SK-N-SH (cell line): ENCODE measurements at regions not wholly inside any gene's neighbourhood (a gene's known extent, or its start where the extent isn't known, plus 50 kb on each side); places are given as distances from the start of the nearest gene placed in this dataset.

ENCODE experiments used
- CTCF ChIA-PET: fragments of 300-600, 350-600 bp; formaldehyde crosslinking; extraction: SDS; loops from one replicate; lab custom pipeline; 2021; lab: Yijun Ruan, JAX
- POLR2A ChIA-PET: fragments of 350-600 bp; sonication (Branson Sonifier 250); formaldehyde crosslinking; extraction: SDS; loops from one replicate; lab custom pipeline; 2020; ENCODE audit warnings: antibody characterized with exemption, inconsistent platforms; lab: Yijun Ruan, JAX
- DNase-seq: peaks from one replicate; pipeline ENCODE4 v3.0.0; 2012
- H2AFZ ChIP-seq: fragments of 200-600 bp; sonication (generic); 2 replicates; pipeline ENCODE4 v1.8.1; 2016; ENCODE audit warnings: antibody characterized with exemption, mild to moderate bottlenecking, low read depth
- H3F3A ChIP-seq: fragments of 200-600 bp; sonication (generic); replicated peaks from 2 replicates; pipeline ENCODE3; 2016; ENCODE audit warnings: antibody characterized with exemption, mild to moderate bottlenecking; ENCODE audit not compliant: insufficient read depth
- H3K27ac ChIP-seq, 2 experiments: fragments of 200-500 bp in 1 of 2; fragments of 200-600 bp in 1 of 2; sonication (Bioruptor generic) in 1 of 2; sonication (generic), shearing (Covaris generic) in 1 of 2; 2 replicates each; pipeline versions ENCODE4 v1.5.1 to v1.6.1; 2014 to 2016; ENCODE audit warnings: low read depth in 2 of 2, inconsistent platforms in 1 of 2, low read length in 1 of 2, mild to moderate bottlenecking in 1 of 2, mixed read lengths in 1 of 2
- H3K27me3 ChIP-seq: fragments of 200-600 bp; sonication (generic), shearing (Covaris generic); 2 replicates; pipeline ENCODE4 v1.6.1; 2016; ENCODE audit warnings: mixed run types; ENCODE audit not compliant: insufficient read depth
- H3K36me3 ChIP-seq, 2 experiments: fragments of 200-500 bp in 1 of 2; fragments of 200-600 bp in 1 of 2; sonication (Bioruptor generic) in 1 of 2; sonication (generic) in 1 of 2; replicated peaks in 1 of 2; 2 replicates each; pipeline versions ENCODE3 to v1.5.1; 2014 to 2016; ENCODE audit warnings: low read length in 1 of 2, mild to moderate bottlenecking in 1 of 2; ENCODE audit not compliant: insufficient read depth in 2 of 2, control insufficient read depth in 1 of 2
- H3K4me1 ChIP-seq, 2 experiments: fragments of 200-500 bp in 1 of 2; fragments of 200-600 bp in 1 of 2; sonication (Bioruptor generic) in 1 of 2; sonication (generic), shearing (Covaris generic) in 1 of 2; 2 replicates each; pipeline versions ENCODE4 v1.5.1 to v1.6.1; 2014 to 2016; ENCODE audit warnings: low read depth in 1 of 2, low read length in 1 of 2, mixed run types in 1 of 2; ENCODE audit not compliant: insufficient read depth in 2 of 2, control insufficient read depth in 1 of 2
- H3K4me2 ChIP-seq: fragments of 200-600 bp; sonication (generic), shearing (Covaris generic); 2 replicates; pipeline ENCODE4 v1.6.1; 2017; ENCODE audit warnings: mixed run types
- H3K4me3 ChIP-seq, 2 experiments: fragments of 200-500 bp in 1 of 2; fragments of 200-600 bp in 1 of 2; sonication (Bioruptor generic) in 1 of 2; sonication (generic), shearing (Covaris generic) in 1 of 2; 2 replicates each; pipeline versions ENCODE4 v1.5.1 to v1.8.1; 2014 to 2016; ENCODE audit warnings: low read depth in 2 of 2, inconsistent platforms in 1 of 2, low read length in 1 of 2, mild to moderate bottlenecking in 1 of 2, mixed read lengths in 1 of 2, moderate library complexity in 1 of 2
- H3K79me2 ChIP-seq: fragments of 200-600 bp; sonication (generic); 2 replicates; pipeline ENCODE4 v1.8.1; 2017; ENCODE audit warnings: mild to moderate bottlenecking; ENCODE audit not compliant: insufficient read depth
- H3K9ac ChIP-seq: fragments of 200-600 bp; sonication (generic); 2 replicates; pipeline ENCODE4 v1.6.1; 2017; ENCODE audit warnings: mixed run types
- H3K9me2 ChIP-seq: fragments of 200-600 bp; sonication (generic); 2 replicates; pipeline ENCODE4 v1.6.1; 2017; ENCODE audit warnings: mixed run types
- H3K9me3 ChIP-seq: fragments of 200-600 bp; sonication (generic); 2 replicates; pipeline ENCODE4 v1.6.1; 2017; ENCODE audit warnings: mixed run types, mild to moderate bottlenecking, moderate library complexity
- H4K20me1 ChIP-seq: fragments of 200-600 bp; sonication (generic); 2 replicates; pipeline ENCODE4 v1.6.1; 2017; ENCODE audit warnings: mild to moderate bottlenecking, mixed run types; ENCODE audit not compliant: insufficient read depth
- CHD2 ChIP-seq: fragments of 150-350 bp; IDR thresholded peaks from 2 replicates; pipeline ENCODE4 v1.6.1; 2018; ENCODE audit warnings: low read length; ENCODE audit not compliant: partially characterized antibody
- EZH2phosphoT487 ChIP-seq: fragments of 200-600 bp; sonication (generic); IDR thresholded peaks from 2 replicates; pipeline ENCODE4 v1.6.1; 2017; ENCODE audit warnings: low read depth, mixed run types, mild to moderate bottlenecking, antibody characterized with exemption, moderate library complexity, borderline replicate concordance
- FOXJ3 ChIP-seq: sonication (generic); formaldehyde crosslinking; IDR thresholded peaks from 2 replicates; pipeline ENCODE4 v1.5.1; 2020; ENCODE audit warnings: mild to moderate bottlenecking, missing genetic modification reagents
- FOXM1 ChIP-seq: IDR thresholded peaks from 2 replicates; pipeline ENCODE4 v1.4.0; 2012; ENCODE audit warnings: low read depth, mild to moderate bottlenecking
- IRF3 ChIP-seq: fragments of 150-350 bp; IDR thresholded peaks from 2 replicates; pipeline ENCODE4 v1.6.1; 2016; ENCODE audit warnings: mild to moderate bottlenecking, low read depth, low read length
- MEF2A ChIP-seq: IDR thresholded peaks from 2 replicates; pipeline ENCODE4 v1.4.0; 2012; ENCODE audit warnings: low read depth, borderline replicate concordance
- MXI1 ChIP-seq: IDR thresholded peaks from 2 replicates; pipeline ENCODE4 v1.6.1; 2012; ENCODE audit warnings: mild to moderate bottlenecking, low read depth, low read length, improper control_type of control experiment
- POLR2AphosphoS5 ChIP-seq: IDR thresholded peaks from 2 replicates; pipeline ENCODE4 v1.6.1; 2012; ENCODE audit warnings: low read depth, low read length
- RFX5 ChIP-seq: IDR thresholded peaks from 2 replicates; pipeline ENCODE4 v1.6.1; 2012; ENCODE audit warnings: mild to moderate bottlenecking, improper control_type of control experiment, low read length
- RXRA ChIP-seq: IDR thresholded peaks from 2 replicates; pipeline ENCODE4 v1.4.0; 2012; ENCODE audit warnings: low read depth, mild to moderate bottlenecking, borderline replicate concordance
- SIN3A ChIP-seq: IDR thresholded peaks from 2 replicates; pipeline ENCODE4 v1.6.1; 2012; ENCODE audit warnings: low read depth, mild to moderate bottlenecking, low read length, moderate library complexity, borderline replicate concordance
- SMC3 ChIP-seq: IDR thresholded peaks from 2 replicates; pipeline ENCODE4 v1.6.1; 2012; ENCODE audit warnings: low read depth, low read length, improper control_type of control experiment
- TAF1 ChIP-seq: IDR thresholded peaks from 2 replicates; pipeline ENCODE4 v1.6.1; 2012; ENCODE audit warnings: low read depth, mild to moderate bottlenecking, low read length, moderate library complexity, borderline replicate concordance
- TEAD4 ChIP-seq: IDR thresholded peaks from 2 replicates; pipeline ENCODE4 v1.4.0; 2012; ENCODE audit warnings: mild to moderate bottlenecking, borderline replicate concordance; ENCODE audit not compliant: insufficient read depth
- USF1 ChIP-seq: IDR thresholded peaks from 2 replicates; pipeline ENCODE4 v1.4.0; 2012; ENCODE audit warnings: low read depth, borderline replicate concordance
- WGBS: methylation state at CpG from one replicate; pipeline ENCODE4 v1.1.6; 2017; ENCODE audit warnings: low lambda C conversion rate; 5-methylcytosine and 5-hydroxymethylcytosine counted together
- TF ChIP-seq, protein P1 (sequence below): IDR thresholded peaks from 2 replicates; pipeline ENCODE4; 2012
- TF ChIP-seq, protein P2 (sequence below): IDR thresholded peaks from 2 replicates; pipeline ENCODE4 v1.4.0; 2012; ENCODE audit warnings: low read depth
- TF ChIP-seq, protein P3 (sequence below): IDR thresholded peaks from 2 replicates; pipeline ENCODE4 v1.4.0; 2012; ENCODE audit warnings: low read depth, borderline replicate concordance
- TF ChIP-seq, protein P4 (sequence below): fragments of 150-350 bp; IDR thresholded peaks from 2 replicates; pipeline ENCODE4 v1.6.1; 2017; ENCODE audit warnings: antibody characterized with exemption, low read length, low read depth, borderline replicate concordance

- no peak for TF ChIP-seq TEAD4
- no peak for TF ChIP-seq EZH2phosphoT487
- TF ChIP-seq POLR2AphosphoS5 = no peak
- TF ChIP-seq, protein P1, sequence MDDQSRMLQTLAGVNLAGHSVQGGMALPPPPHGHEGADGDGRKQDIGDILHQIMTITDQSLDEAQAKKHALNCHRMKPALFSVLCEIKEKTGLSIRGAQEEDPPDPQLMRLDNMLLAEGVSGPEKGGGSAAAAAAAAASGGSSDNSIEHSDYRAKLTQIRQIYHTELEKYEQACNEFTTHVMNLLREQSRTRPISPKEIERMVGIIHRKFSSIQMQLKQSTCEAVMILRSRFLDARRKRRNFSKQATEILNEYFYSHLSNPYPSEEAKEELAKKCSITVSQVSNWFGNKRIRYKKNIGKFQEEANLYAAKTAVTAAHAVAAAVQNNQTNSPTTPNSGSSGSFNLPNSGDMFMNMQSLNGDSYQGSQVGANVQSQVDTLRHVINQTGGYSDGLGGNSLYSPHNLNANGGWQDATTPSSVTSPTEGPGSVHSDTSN = no peak
- TF ChIP-seq RFX5 = no peak
- TF ChIP-seq FOXJ3 (CRISPR knock-in tag) = no peak
- no peak for TF ChIP-seq USF1
- TF ChIP-seq TAF1 = no peak
- TF ChIP-seq RXRA = no peak
- TF ChIP-seq, protein P2, sequence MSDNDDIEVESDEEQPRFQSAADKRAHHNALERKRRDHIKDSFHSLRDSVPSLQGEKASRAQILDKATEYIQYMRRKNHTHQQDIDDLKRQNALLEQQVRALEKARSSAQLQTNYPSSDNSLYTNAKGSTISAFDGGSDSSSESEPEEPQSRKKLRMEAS = no peak
- TF ChIP-seq MEF2A = no peak
- no peak for TF ChIP-seq MXI1
- TF ChIP-seq CHD2 = no peak
- TF ChIP-seq FOXM1 = no peak
- TF ChIP-seq, protein P3, sequence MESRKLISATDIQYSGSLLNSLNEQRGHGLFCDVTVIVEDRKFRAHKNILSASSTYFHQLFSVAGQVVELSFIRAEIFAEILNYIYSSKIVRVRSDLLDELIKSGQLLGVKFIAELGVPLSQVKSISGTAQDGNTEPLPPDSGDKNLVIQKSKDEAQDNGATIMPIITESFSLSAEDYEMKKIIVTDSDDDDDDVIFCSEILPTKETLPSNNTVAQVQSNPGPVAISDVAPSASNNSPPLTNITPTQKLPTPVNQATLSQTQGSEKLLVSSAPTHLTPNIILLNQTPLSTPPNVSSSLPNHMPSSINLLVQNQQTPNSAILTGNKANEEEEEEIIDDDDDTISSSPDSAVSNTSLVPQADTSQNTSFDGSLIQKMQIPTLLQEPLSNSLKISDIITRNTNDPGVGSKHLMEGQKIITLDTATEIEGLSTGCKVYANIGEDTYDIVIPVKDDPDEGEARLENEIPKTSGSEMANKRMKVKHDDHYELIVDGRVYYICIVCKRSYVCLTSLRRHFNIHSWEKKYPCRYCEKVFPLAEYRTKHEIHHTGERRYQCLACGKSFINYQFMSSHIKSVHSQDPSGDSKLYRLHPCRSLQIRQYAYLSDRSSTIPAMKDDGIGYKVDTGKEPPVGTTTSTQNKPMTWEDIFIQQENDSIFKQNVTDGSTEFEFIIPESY = no peak
- TF ChIP-seq IRF3 = no peak
- no peak for TF ChIP-seq SIN3A
- TF ChIP-seq, protein P4, sequence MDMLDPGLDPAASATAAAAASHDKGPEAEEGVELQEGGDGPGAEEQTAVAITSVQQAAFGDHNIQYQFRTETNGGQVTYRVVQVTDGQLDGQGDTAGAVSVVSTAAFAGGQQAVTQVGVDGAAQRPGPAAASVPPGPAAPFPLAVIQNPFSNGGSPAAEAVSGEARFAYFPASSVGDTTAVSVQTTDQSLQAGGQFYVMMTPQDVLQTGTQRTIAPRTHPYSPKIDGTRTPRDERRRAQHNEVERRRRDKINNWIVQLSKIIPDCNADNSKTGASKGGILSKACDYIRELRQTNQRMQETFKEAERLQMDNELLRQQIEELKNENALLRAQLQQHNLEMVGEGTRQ = no peak
- TF ChIP-seq SMC3 = no peak
- POLR2A ChIA-PET = no interaction called here
- Histone ChIP-seq H4K20me1 (no peaks in the 10 kb centered on the region), H3K79me2 (no peaks in the 10 kb centered on the region), H3K9me2 (no peaks in the 10 kb centered on the region), H3K4me2 (no peak overlapping the region), H3K9ac (no peak overlapping the region), H3K27me3 (no peaks in the 10 kb centered on the region), H3K27ac (no peak overlapping the region), H3K36me3 (no peaks in the 10 kb centered on the region), H3K4me3 (no peak overlapping the region), H3K4me1 (peaks cover 0 to 10% of the 10 kb centered on the region in 2 experiments; a peak in 2 of 4 replicates), H3F3A (no peaks in the 10 kb centered on the region), H3K9me3 (no peaks in the 10 kb centered on the region), H2AFZ (no peak overlapping the region)
- CTCF ChIA-PET = interaction anchor here (0.6 to 1.1 kb wide), 2 partner anchors 17 to 102 kb away, joined by 3 read pairs; no protein-coding TSS in a partner anchor
- WGBS = 73% methylated on average over 11 of the region's 11 CpGs
- no peak for DNase-seq
Observed at GRCh38 chr2:8260213-8260612, 421.6 kb upstream of the ID2 start.
